KMS-11 (cell line): ENCODE measurements at regions not wholly inside any gene's neighbourhood (a gene's known extent, or its start where the extent isn't known, plus 50 kb on each side); places are given as distances from the start of the nearest gene placed in this dataset.

Source experiments
- H2AFZ ChIP-seq: fragments of 200-600 bp; sonication (generic); 2 replicates; pipeline ENCODE4 v1.6.1; 2016; ENCODE audit warnings: antibody characterized with exemption, mixed run types, low read depth
- H3K27ac ChIP-seq: fragments of 200-600 bp; sonication (generic); 2 replicates; pipeline ENCODE4 v1.6.1; 2016; ENCODE audit warnings: mild to moderate bottlenecking, mixed run types
- H3K27me3 ChIP-seq: fragments of 200-600 bp; sonication (generic); 2 replicates; pipeline ENCODE4 v1.6.1; 2017; ENCODE audit warnings: mild to moderate bottlenecking, low read depth, mixed run types, moderate library complexity; ENCODE audit not compliant: insufficient read depth
- H3K36me3 ChIP-seq: fragments of 200-600 bp; sonication (generic); 2 replicates; pipeline ENCODE4 v1.6.1; 2017; ENCODE audit warnings: mild to moderate bottlenecking, mixed run types; ENCODE audit not compliant: insufficient read depth
- H3K4me1 ChIP-seq: fragments of 200-600 bp; sonication (generic); 2 replicates; pipeline ENCODE4 v1.6.1; 2016; ENCODE audit warnings: mild to moderate bottlenecking, low read depth, mixed run types; ENCODE audit not compliant: poor library complexity, severe bottlenecking
- H3K4me2 ChIP-seq: fragments of 200-600 bp; sonication (generic); 2 replicates; pipeline ENCODE4 v1.7.0; 2016; ENCODE audit warnings: mild to moderate bottlenecking, mixed run types
- H3K4me3 ChIP-seq: fragments of 200-600 bp; sonication (generic); IDR thresholded peaks from 2 replicates; pipeline ENCODE4 v1.6.1; 2017; ENCODE audit warnings: low read depth, low read length, mixed read lengths; ENCODE audit not compliant: insufficient read depth
- H3K79me2 ChIP-seq: fragments of 200-600 bp; sonication (generic); 2 replicates; pipeline ENCODE4 v1.6.1; 2016; ENCODE audit warnings: low read depth, mixed run types; ENCODE audit not compliant: insufficient read depth
- H3K9ac ChIP-seq: fragments of 200-600 bp; sonication (generic); 2 replicates; pipeline ENCODE4 v1.6.1; 2016; ENCODE audit warnings: mild to moderate bottlenecking, mixed run types
- H4K20me1 ChIP-seq: fragments of 200-600 bp; sonication (generic); 2 replicates; pipeline ENCODE4 v1.6.1; 2016; ENCODE audit warnings: mild to moderate bottlenecking, mixed run types; ENCODE audit not compliant: insufficient read depth
- TF ChIP-seq, protein P1 (sequence below): fragments of 200-600 bp; sonication (generic); conservative IDR thresholded peaks from 2 replicates; pipeline ENCODE4 v1.6.1; 2017; ENCODE audit warnings: low read depth, mild to moderate bottlenecking, antibody characterized with exemption, low read length, moderate library complexity, mixed read lengths

- H3K27ac ChIP-seq, result no peak overlapping the region
- TF ChIP-seq, protein P1, sequence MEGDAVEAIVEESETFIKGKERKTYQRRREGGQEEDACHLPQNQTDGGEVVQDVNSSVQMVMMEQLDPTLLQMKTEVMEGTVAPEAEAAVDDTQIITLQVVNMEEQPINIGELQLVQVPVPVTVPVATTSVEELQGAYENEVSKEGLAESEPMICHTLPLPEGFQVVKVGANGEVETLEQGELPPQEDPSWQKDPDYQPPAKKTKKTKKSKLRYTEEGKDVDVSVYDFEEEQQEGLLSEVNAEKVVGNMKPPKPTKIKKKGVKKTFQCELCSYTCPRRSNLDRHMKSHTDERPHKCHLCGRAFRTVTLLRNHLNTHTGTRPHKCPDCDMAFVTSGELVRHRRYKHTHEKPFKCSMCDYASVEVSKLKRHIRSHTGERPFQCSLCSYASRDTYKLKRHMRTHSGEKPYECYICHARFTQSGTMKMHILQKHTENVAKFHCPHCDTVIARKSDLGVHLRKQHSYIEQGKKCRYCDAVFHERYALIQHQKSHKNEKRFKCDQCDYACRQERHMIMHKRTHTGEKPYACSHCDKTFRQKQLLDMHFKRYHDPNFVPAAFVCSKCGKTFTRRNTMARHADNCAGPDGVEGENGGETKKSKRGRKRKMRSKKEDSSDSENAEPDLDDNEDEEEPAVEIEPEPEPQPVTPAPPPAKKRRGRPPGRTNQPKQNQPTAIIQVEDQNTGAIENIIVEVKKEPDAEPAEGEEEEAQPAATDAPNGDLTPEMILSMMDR, result no peak
These were observed 160.1 kb upstream of the PDZRN3 start for GRCh38 chr3:73784686-73785392.

GRCh38 chr3:73783811-73784210, 159.1 kb upstream of the PDZRN3 start:
- no peaks in the 10 kb centered on the region for H3K27me3 ChIP-seq
- H3K4me3 ChIP-seq, result no peak overlapping the region
- H4K20me1 ChIP-seq, result no peaks in the 10 kb centered on the region
- no peaks in the 10 kb centered on the region for H3K79me2 ChIP-seq
- H3K9ac ChIP-seq, result no peak overlapping the region
- no peaks in the 10 kb centered on the region for H3K4me1 ChIP-seq
- no peak overlapping the region for H2AFZ ChIP-seq
- H3K4me2 ChIP-seq, result no peak overlapping the region
- no peak overlapping the region for H3K27ac ChIP-seq
- no peaks in the 10 kb centered on the region for H3K36me3 ChIP-seq
- TF ChIP-seq, protein P1, result no peak

More at GRCh38 chr3:73784686-73785392, 160.1 kb upstream of the PDZRN3 start:
- Histone ChIP-seq H3K9ac (no peak overlapping the region), H2AFZ (no peak overlapping the region), H3K27me3 (no peaks in the 10 kb centered on the region), H3K4me2 (no peak overlapping the region), H3K36me3 (no peaks in the 10 kb centered on the region), H3K79me2 (no peaks in the 10 kb centered on the region), H3K4me3 (no peak overlapping the region), H4K20me1 (no peaks in the 10 kb centered on the region), H3K4me1 (no peaks in the 10 kb centered on the region)

DNA sequence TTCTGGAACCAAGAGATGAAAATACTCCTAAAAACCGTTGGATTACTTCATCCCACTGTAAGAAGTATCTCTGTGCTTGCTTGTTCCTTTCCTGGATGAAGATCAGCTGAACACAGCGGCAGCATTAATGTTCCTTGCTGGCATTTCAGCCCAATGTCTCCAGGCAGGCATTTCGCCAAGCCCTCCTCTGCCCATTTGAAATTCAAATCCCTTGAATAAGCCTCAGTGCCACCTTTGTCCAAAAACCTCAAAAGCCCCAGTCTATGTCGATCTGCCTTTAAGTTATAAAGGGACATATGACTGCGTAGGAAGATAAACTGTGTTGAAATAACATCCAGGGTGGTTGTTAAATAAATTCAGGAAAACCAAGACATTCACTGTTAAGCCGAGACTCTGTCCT, 156.8 kb upstream of the PDZRN3 start:
- H3K9ac ChIP-seq, result no peak overlapping the region
- H3K36me3 ChIP-seq, result no peaks in the 10 kb centered on the region
- H2AFZ ChIP-seq, result no peak overlapping the region
- TF ChIP-seq, protein P1, result no peak
- H3K79me2 ChIP-seq, result no peaks in the 10 kb centered on the region
- H4K20me1 ChIP-seq, result no peaks in the 10 kb centered on the region
- no peak overlapping the region for H3K27ac ChIP-seq
- no peak overlapping the region for H3K4me2 ChIP-seq
- H3K4me3 ChIP-seq, result no peak overlapping the region
- H3K27me3 ChIP-seq, result no peaks in the 10 kb centered on the region
- no peaks in the 10 kb centered on the region for H3K4me1 ChIP-seq

DNA sequence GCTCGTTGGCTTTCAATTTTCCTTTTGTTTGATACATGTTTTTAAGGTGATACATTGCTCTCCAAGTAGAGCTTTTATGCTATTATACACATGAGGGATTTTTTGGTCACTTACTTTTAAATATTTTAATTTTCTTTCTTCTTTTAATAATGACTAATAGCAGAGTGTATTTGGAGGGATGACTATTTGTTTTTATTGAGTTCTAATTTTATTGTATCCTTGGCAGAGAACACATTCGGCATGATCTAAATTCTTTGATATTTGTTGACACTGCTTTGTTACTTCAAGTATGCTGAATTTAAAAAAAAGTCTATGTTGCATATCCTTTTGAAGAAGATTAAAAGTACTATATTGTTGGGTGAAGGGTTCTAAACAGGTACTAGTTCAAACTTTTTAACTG, 149.9 kb upstream of the PDZRN3 start:
- no peak overlapping the region for H3K9ac ChIP-seq
- no peak overlapping the region for H3K27ac ChIP-seq
- H3K4me2 ChIP-seq, result no peak overlapping the region
- no peaks in the 10 kb centered on the region for H3K79me2 ChIP-seq
- TF ChIP-seq, protein P1, result no peak
- no peaks in the 10 kb centered on the region for H3K27me3 ChIP-seq
- no peaks in the 10 kb centered on the region for H3K4me1 ChIP-seq
- H4K20me1 ChIP-seq, result no peaks in the 10 kb centered on the region
- no peak overlapping the region for H2AFZ ChIP-seq
- H3K4me3 ChIP-seq, result no peak overlapping the region
- no peaks in the 10 kb centered on the region for H3K36me3 ChIP-seq
